Epithelial cell of esophagus (primary cell): ENCODE measurements at regions not wholly inside any gene's neighbourhood (a gene's known extent, or its start where the extent isn't known, plus 50 kb on each side); places are given as distances from the start of the nearest gene placed in this dataset.

Source experiments
- DNase-seq: peaks from one replicate; pipeline ENCODE4 v3.0.0; 2010; ENCODE audit warnings: low read depth
- H3K4me3 ChIP-seq: 2 replicates; pipeline ENCODE4 v1.5.1; 2011; ENCODE audit warnings: mild to moderate bottlenecking, low read length, control low read depth
- TF ChIP-seq, protein P1 (sequence below): IDR thresholded peaks from 2 replicates; pipeline ENCODE4 v1.5.1; 2011; ENCODE audit warnings: low read depth, mild to moderate bottlenecking, low read length, control low read depth, inconsistent platforms; ENCODE audit not compliant: insufficient read depth; ENCODE audit errors: missing control alignments

DNA sequence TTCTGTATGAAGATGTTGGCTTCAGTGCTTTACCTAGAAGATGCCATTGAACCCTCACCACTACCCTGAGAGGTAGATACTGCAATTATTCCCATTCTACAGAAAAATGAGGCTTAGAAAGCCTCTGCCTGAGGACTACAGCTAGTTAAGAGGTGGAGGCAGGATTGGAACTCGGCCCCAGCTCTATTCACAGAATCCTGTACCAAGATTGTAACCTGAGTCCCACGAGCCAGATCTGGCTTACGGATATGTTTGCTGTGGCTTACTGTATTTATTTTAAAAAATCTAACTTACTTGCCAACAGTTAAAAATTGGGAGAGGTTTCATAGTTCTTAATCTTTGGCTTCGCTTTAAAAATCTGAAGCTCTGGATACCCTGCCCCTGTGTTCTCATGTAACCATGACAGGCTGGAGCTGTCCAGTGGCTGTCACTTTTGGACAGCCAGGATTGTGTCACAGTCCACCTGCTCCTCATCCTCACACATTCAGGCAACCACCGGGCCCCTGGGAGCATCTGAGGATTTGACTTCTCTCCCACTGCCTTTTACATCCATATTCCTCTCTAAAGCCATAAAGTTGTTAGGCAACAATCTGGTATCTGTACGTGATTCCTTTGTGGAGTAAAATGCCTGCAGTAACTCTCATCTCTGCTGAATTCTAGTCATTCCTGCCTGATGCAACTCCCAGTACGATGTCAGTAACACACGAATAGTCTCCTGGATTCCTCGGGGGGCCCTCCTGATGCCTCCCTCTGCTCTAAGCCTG, 160.8 kb upstream of the SERP2 start:
- no peak for DNase-seq
- H3K4me3 ChIP-seq = no peak overlapping the region
- TF ChIP-seq, protein P1, sequence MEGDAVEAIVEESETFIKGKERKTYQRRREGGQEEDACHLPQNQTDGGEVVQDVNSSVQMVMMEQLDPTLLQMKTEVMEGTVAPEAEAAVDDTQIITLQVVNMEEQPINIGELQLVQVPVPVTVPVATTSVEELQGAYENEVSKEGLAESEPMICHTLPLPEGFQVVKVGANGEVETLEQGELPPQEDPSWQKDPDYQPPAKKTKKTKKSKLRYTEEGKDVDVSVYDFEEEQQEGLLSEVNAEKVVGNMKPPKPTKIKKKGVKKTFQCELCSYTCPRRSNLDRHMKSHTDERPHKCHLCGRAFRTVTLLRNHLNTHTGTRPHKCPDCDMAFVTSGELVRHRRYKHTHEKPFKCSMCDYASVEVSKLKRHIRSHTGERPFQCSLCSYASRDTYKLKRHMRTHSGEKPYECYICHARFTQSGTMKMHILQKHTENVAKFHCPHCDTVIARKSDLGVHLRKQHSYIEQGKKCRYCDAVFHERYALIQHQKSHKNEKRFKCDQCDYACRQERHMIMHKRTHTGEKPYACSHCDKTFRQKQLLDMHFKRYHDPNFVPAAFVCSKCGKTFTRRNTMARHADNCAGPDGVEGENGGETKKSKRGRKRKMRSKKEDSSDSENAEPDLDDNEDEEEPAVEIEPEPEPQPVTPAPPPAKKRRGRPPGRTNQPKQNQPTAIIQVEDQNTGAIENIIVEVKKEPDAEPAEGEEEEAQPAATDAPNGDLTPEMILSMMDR = no peak

DNA sequence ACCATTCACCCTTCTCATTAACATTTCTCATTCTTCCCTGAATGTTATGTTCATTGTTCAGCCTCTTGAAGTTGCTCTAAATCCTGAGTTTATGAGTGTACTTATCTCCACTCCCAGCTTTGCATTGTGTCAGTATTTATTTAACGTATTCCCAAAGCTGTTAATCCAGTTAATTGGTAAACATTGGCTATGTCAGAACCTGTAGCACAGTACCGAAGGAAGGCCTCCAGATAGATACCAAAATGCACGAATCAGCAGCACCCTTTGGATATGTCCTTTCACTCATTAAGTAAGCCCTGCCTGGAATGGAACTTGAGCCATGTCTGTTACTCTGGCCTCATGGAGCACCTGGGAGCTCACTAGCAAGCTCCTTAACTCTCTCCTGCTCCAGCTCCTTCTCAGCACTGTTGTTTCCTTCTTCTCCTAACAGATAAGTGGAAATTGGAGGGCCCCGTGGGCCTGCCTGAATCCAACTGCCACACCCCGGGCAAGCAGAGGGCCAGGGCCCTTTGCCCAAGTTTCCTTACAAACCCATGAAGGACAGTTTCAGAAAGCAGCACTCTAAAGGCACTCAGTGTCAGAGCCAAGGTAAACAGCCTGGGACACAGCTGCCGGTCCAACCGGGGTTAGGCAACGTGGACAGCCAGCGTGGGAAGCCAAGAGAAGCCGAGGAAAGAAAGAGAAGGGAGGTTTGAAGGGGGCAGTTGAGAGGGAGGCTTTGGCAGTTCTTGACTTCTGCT, 155.0 kb upstream of the SERP2 start:
- TF ChIP-seq, protein P1 = no peak
- H3K4me3 ChIP-seq = no peak overlapping the region
- peak; percentile 85 for DNase-seq

DNA sequence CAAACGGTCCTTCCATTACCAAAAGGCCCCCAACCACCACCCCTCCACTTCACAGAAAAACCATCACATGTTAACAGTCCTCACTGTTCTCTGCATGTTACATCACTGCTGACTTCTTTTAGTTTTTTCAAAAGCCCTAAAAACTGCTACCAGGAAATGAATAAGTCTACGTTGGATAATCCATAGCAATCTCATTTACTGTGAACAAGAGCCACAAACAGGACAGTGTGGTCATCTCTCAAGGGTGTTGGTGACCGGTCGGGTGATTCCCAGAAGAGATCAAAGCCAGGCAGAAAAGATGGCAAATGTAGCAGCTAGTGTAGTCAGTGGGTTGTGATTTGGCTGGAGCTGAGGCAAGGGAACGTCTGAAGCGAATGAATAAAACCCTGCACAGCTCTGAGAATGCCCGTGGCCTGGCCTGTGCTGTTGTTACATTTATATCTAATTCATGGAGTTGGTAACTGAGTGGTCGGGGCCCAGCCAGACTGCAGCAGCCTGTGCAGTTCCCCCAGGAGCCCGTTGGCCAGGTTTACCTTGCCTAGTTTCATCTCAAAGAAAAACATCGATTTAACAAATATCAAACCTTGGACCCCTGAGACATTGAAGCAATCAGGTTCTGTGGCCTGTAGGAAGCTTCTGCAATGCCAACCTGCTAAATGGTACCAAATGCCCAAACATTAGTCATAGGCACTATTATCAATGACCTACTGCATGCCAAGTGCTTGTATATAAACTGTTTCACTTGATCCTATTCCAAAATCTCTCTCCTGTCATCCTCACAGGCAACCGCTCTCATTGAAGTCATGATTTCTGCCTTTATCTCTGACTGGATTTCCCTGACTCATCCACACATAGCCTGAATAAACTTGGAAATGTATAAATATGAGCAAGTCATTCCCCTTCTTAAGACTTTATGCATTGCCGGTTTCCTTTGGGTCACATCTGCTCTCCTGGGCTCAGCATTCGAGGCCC, 153.8 kb upstream of the SERP2 start:
- H3K4me3 ChIP-seq = no peak overlapping the region
- peak; percentile 39 for DNase-seq
- TF ChIP-seq, protein P1 = no peak

- TF ChIP-seq, protein P1 = no peak
- no peak overlapping the region for H3K4me3 ChIP-seq
- DNase-seq = peak; percentile 41
Observed at GRCh38 chr13:44220948-44221347, 152.7 kb upstream of the SERP2 start.

DNA sequence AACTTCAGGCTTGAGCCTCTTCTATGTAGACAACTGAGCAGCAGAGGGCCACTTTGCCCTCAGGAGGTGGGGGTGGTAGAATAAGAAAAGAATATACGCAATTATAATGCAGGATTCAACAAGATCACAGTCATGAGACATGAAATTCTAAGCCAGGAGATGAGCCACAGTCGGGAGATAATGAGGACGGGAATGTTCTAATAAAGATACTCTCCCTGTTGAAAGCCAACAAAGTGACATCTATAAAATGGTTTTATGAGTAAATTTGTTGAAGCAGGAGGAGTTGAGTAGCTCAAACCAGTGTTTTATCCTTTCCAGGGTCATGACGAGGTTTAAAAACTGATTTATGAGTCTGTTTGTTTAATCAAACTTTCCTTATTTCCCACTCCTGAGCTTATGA, 152.0 kb upstream of the SERP2 start:
- no peak for DNase-seq
- TF ChIP-seq, protein P1 = no peak
- no peak overlapping the region for H3K4me3 ChIP-seq

- H3K4me3 ChIP-seq = no peak overlapping the region
- TF ChIP-seq, protein P1 = no peak
- DNase-seq = no peak
Observed at GRCh38 chr13:44223770-44224444, 149.7 kb upstream of the SERP2 start.
